ENCODE measurements at regions not wholly inside any gene's neighbourhood (a gene's known extent, or its start where the extent isn't known, plus 50 kb on each side); places are given as distances from the start of the nearest gene placed in this dataset.

- TF ChIP-seq CTCF (IDR thresholded peaks at IDR 0.05 in 8 of 11, conservative IDR thresholded peaks at IDR 0.05 in 3 of 11) (no peak), POLR2AphosphoS5 (IDR thresholded peaks at IDR 0.05) (no peak), POLR2A (IDR thresholded peaks at IDR 0.05) (no peak)
These were observed 50.9 kb upstream of the TUT7 start for GRCh38 chr9:86405086-86405491.

All from spleen (tissue), 7 donors.